ENCODE measurements at regions not wholly inside any gene's neighbourhood (a gene's known extent, or its start where the extent isn't known, plus 50 kb on each side); places are given as distances from the start of the nearest gene placed in this dataset.

DNA sequence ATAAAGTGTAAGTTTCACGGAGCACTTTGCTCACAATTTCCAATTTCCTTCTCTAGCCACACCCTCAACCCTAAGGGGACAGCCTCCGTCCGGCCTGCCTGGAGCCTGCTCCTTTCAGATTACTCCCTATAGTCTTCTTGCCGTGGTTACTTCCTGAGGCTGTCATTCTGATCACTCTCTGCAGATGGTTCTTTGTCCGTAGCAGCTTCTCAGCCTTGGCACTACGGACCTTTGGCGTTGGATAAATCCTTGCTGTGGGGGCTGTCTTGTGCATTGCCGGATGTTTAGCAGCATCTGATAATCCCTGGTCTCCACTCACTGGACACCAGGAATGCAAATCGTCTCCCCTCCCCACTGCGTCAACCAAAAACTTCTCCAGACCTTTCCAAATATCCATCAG, 447.5 kb upstream of the KIRREL3 start:
- H3K4me3 ChIP-seq (ENCODE audit: low read length, poor library complexity, severe bottlenecking): no peak overlapping the region
- H2AFZ ChIP-seq (ENCODE audit: low read length): no peak overlapping the region
- no peaks in the 10 kb centered on the region for H3F3A ChIP-seq (ENCODE audit: low read depth)
- H3K4me1 ChIP-seq (ENCODE audit: insufficient read depth, low read length, poor library complexity, severe bottlenecking): no peaks in the 10 kb centered on the region
- no peak overlapping the region for H3K9ac ChIP-seq (ENCODE audit: low read depth, low read length, poor library complexity, severe bottlenecking)
- H3K79me2 ChIP-seq (ENCODE audit: insufficient read depth, low read length): no peaks in the 10 kb centered on the region
- no peaks in the 10 kb centered on the region for H3K27me3 ChIP-seq (ENCODE audit: insufficient read depth, low read length, poor library complexity, severe bottlenecking)
- H3K9me2 ChIP-seq (replicated peaks; ENCODE audit: low read depth, low read length): no peaks in the 10 kb centered on the region
- no peak for TF ChIP-seq EZH2phosphoT487 (IDR thresholded peaks at IDR 0.05; ENCODE audit: borderline replicate concordance)
- TF ChIP-seq, protein P1, sequence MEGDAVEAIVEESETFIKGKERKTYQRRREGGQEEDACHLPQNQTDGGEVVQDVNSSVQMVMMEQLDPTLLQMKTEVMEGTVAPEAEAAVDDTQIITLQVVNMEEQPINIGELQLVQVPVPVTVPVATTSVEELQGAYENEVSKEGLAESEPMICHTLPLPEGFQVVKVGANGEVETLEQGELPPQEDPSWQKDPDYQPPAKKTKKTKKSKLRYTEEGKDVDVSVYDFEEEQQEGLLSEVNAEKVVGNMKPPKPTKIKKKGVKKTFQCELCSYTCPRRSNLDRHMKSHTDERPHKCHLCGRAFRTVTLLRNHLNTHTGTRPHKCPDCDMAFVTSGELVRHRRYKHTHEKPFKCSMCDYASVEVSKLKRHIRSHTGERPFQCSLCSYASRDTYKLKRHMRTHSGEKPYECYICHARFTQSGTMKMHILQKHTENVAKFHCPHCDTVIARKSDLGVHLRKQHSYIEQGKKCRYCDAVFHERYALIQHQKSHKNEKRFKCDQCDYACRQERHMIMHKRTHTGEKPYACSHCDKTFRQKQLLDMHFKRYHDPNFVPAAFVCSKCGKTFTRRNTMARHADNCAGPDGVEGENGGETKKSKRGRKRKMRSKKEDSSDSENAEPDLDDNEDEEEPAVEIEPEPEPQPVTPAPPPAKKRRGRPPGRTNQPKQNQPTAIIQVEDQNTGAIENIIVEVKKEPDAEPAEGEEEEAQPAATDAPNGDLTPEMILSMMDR (conservative IDR thresholded peaks at IDR 0.05; ENCODE audit: low read length): no peak
- H3K9me3 ChIP-seq (ENCODE audit: insufficient read depth, low read depth, low read length): no peaks in the 10 kb centered on the region
- no peaks in the 10 kb centered on the region for H3K36me3 ChIP-seq (ENCODE audit: insufficient read depth, low read length)
- H4K20me1 ChIP-seq (ENCODE audit: insufficient read depth, low read length, poor library complexity, severe bottlenecking): no peaks in the 10 kb centered on the region
- H3K4me2 ChIP-seq (ENCODE audit: low read depth, low read length, poor library complexity, severe bottlenecking): no peak overlapping the region

DNA sequence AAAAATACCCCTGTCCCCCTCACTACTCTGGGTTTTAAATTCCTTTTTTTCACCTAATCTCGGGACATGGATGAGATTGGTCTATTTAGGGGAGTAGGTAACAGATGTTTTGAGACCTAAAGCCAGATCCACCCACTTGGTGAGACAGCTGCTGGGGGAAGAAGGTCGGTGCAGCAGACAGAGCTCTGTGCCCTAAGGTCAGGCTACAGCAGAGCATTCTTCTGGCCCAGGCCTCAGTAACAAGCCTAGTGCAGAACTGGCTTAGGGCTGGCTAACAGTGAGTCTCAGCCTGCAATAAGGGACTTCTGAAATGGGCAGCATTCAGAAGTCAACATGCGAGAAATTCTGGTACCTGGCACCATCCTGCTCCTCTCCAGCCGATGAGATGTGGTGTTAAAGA, 444.9 kb upstream of the KIRREL3 start:
- Histone ChIP-seq H3K36me3 (ENCODE audit: insufficient read depth, low read length) (no peaks in the 10 kb centered on the region), H3K9me2 (replicated peaks; ENCODE audit: low read depth, low read length) (no peaks in the 10 kb centered on the region), H2AFZ (ENCODE audit: low read length) (no peak overlapping the region), H3K9ac (ENCODE audit: low read depth, low read length, poor library complexity, severe bottlenecking) (no peak overlapping the region), H3K4me2 (ENCODE audit: low read depth, low read length, poor library complexity, severe bottlenecking) (no peak overlapping the region), H3F3A (ENCODE audit: low read depth) (no peaks in the 10 kb centered on the region), H3K4me3 (ENCODE audit: low read length, poor library complexity, severe bottlenecking) (no peak overlapping the region), H3K9me3 (ENCODE audit: insufficient read depth, low read depth, low read length) (no peaks in the 10 kb centered on the region), H3K27me3 (ENCODE audit: insufficient read depth, low read length, poor library complexity, severe bottlenecking) (no peaks in the 10 kb centered on the region), H4K20me1 (ENCODE audit: insufficient read depth, low read length, poor library complexity, severe bottlenecking) (no peaks in the 10 kb centered on the region), H3K79me2 (ENCODE audit: insufficient read depth, low read length) (no peaks in the 10 kb centered on the region), H3K4me1 (ENCODE audit: insufficient read depth, low read length, poor library complexity, severe bottlenecking) (no peaks in the 10 kb centered on the region)
- TF ChIP-seq, protein P1 (conservative IDR thresholded peaks at IDR 0.05; ENCODE audit: low read length): no peak
- no peak for TF ChIP-seq EZH2phosphoT487 (IDR thresholded peaks at IDR 0.05; ENCODE audit: borderline replicate concordance)

DNA sequence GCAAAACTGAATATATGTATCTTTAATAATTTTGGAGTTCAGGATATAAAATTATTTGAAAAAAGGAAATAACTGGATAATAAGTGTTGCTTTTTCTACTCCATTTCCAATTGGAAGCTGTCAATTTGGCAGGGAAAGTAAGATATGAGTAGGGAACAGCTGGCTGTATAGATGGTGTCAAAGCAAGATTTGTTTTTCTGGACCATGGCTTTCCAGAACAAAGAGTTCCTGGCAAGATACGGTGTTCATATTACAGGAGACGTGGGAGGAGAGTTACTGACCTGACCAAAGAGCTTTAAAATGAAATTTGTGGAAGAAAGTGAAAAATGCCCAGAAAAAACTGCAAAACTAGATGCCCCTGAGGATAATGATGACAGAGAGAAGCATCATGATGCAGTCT, 442.7 kb upstream of the KIRREL3 start:
- H3K4me1 ChIP-seq (ENCODE audit: insufficient read depth, low read length, poor library complexity, severe bottlenecking): no peaks in the 10 kb centered on the region
- H3K27me3 ChIP-seq (ENCODE audit: insufficient read depth, low read length, poor library complexity, severe bottlenecking): no peaks in the 10 kb centered on the region
- no peak for TF ChIP-seq EZH2phosphoT487 (IDR thresholded peaks at IDR 0.05; ENCODE audit: borderline replicate concordance)
- TF ChIP-seq, protein P1 (conservative IDR thresholded peaks at IDR 0.05; ENCODE audit: low read length): no peak
- no peaks in the 10 kb centered on the region for H3K36me3 ChIP-seq (ENCODE audit: insufficient read depth, low read length)
- no peak overlapping the region for H3K4me2 ChIP-seq (ENCODE audit: low read depth, low read length, poor library complexity, severe bottlenecking)
- H3K4me3 ChIP-seq (ENCODE audit: low read length, poor library complexity, severe bottlenecking): no peak overlapping the region
- no peak overlapping the region for H3K9ac ChIP-seq (ENCODE audit: low read depth, low read length, poor library complexity, severe bottlenecking)
- no peaks in the 10 kb centered on the region for H3K79me2 ChIP-seq (ENCODE audit: insufficient read depth, low read length)
- H3F3A ChIP-seq (ENCODE audit: low read depth): no peaks in the 10 kb centered on the region
- H3K9me3 ChIP-seq (ENCODE audit: insufficient read depth, low read depth, low read length): no peaks in the 10 kb centered on the region
- no peaks in the 10 kb centered on the region for H4K20me1 ChIP-seq (ENCODE audit: insufficient read depth, low read length, poor library complexity, severe bottlenecking)
- H3K9me2 ChIP-seq (replicated peaks; ENCODE audit: low read depth, low read length): no peaks in the 10 kb centered on the region
- H2AFZ ChIP-seq (ENCODE audit: low read length): no peak overlapping the region
